ENCODE measurements at regions not wholly inside any gene's neighbourhood (a gene's known extent, or its start where the extent isn't known, plus 50 kb on each side); places are given as distances from the start of the nearest gene placed in this dataset.

GRCh38 chr6:153465050-153465449 lies 334.0 kb upstream of the RGS17 start:
- TF ChIP-seq CTCF (IDR thresholded peaks at IDR 0.05) (no peak), POLR2A (IDR thresholded peaks at IDR 0.05) (no peak)
